ENCODE measurements at regions not wholly inside any gene's neighbourhood (a gene's known extent, or its start where the extent isn't known, plus 50 kb on each side); places are given as distances from the start of the nearest gene placed in this dataset.

- TF ChIP-seq EGR1 (IDR thresholded peaks at IDR 0.05; ENCODE audit: low read depth in 2 of 2) = no peak
- TF ChIP-seq CTCF (IDR thresholded peaks at IDR 0.05; ENCODE audit: low read depth, low read length, missing input control) = no peak
- TF ChIP-seq, protein P1, sequence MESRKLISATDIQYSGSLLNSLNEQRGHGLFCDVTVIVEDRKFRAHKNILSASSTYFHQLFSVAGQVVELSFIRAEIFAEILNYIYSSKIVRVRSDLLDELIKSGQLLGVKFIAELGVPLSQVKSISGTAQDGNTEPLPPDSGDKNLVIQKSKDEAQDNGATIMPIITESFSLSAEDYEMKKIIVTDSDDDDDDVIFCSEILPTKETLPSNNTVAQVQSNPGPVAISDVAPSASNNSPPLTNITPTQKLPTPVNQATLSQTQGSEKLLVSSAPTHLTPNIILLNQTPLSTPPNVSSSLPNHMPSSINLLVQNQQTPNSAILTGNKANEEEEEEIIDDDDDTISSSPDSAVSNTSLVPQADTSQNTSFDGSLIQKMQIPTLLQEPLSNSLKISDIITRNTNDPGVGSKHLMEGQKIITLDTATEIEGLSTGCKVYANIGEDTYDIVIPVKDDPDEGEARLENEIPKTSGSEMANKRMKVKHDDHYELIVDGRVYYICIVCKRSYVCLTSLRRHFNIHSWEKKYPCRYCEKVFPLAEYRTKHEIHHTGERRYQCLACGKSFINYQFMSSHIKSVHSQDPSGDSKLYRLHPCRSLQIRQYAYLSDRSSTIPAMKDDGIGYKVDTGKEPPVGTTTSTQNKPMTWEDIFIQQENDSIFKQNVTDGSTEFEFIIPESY (IDR thresholded peaks at IDR 0.05) = no peak
- TF ChIP-seq SP1 (IDR thresholded peaks at IDR 0.05) = no peak
- no peak for TF ChIP-seq RXRA (IDR thresholded peaks at IDR 0.05)
- no peak for TF ChIP-seq TAF1 (conservative IDR thresholded peaks at IDR 0.05)
- no peak for TF ChIP-seq RAD21 (IDR thresholded peaks at IDR 0.05)
These were observed 84.4 kb upstream of the DYNAP start for GRCh38 chr18:54506516-54507261.

Data from liver (tissue), 3 donors.